ENCODE measurements at regions not wholly inside any gene's neighbourhood (a gene's known extent, or its start where the extent isn't known, plus 50 kb on each side); places are given as distances from the start of the nearest gene placed in this dataset.

- BruUV-seq (replicated peaks), result no TSS peak
- no peak overlapping the region for H3K18ac ChIP-seq (ENCODE audit: low read depth, low read length)
- ChIA-PET CTCF (no interaction called here), POLR2A (ENCODE audit: unreplicated experiment) (no interaction called here)
- no peak overlapping the region for H4K5ac ChIP-seq (ENCODE audit: low read depth, low read length)
- no peak for ATAC-seq (ENCODE audit: low read depth)
- WGBS, 2 experiments (ENCODE audit: extremely low coverage in 2 of 2, insufficient read length in 1 of 2), result no CpG with 5 or more reads among the region's 3 CpGs
- no peaks in the 10 kb centered on the region; the same call in none of the 2 replicates for H3K27me3 ChIP-seq (ENCODE audit: control insufficient read depth, insufficient read depth, low read length)
- H3K36me3 ChIP-seq (ENCODE audit: control insufficient read depth, insufficient read depth, low read length), result no peaks in the 10 kb centered on the region
- H3K4me3 ChIP-seq (ENCODE audit: insufficient read depth, low read depth, low read length), result no peak overlapping the region
- dilution Hi-C loops (cut with HindIII; ENCODE audit: low sequenced_read_pairs, unreplicated experiment), result no loop called here
- H3K27ac ChIP-seq (ENCODE audit: insufficient read depth, low read length), result no peak overlapping the region
- no peaks in the 10 kb centered on the region for H3K9me3 ChIP-seq (ENCODE audit: control insufficient read depth, insufficient read depth, low read length)
- no peak overlapping the region for H3K56ac ChIP-seq (ENCODE audit: extremely low read depth, insufficient read depth, low read length)
- H3K79me1 ChIP-seq (ENCODE audit: low read depth in 1 of 2, low read length in 2 of 2), result no peaks in the 10 kb centered on the region
- H4K20me1 ChIP-seq (ENCODE audit: insufficient read depth, low read length), result no peaks in the 10 kb centered on the region
- H2BK20ac ChIP-seq (ENCODE audit: low read depth, low read length), result no peak overlapping the region
- no peak overlapping the region for H3K14ac ChIP-seq (replicated peaks; ENCODE audit: low read depth, low read length)
- H3K23ac ChIP-seq (ENCODE audit: low read depth, low read length), result no peak overlapping the region
- no peaks in the 10 kb centered on the region for H3K9me1 ChIP-seq (ENCODE audit: insufficient read depth, low read length)
- TF ChIP-seq RAD21 (IDR thresholded peaks at IDR 0.05; ENCODE audit: low read length) (no peak), SMC3 (IDR thresholded peaks at IDR 0.05; ENCODE audit: low read depth, low read length) (no peak), NFE2L2 (IDR thresholded peaks at IDR 0.05; ENCODE audit: low read depth, low read length) (no peak), RFX5 (IDR thresholded peaks at IDR 0.05; ENCODE audit: low read depth, low read length) (no peak)
- intact Hi-C loops (cut with micrococcal nuclease), result no loop called here
- H2BK120ac ChIP-seq (ENCODE audit: low read depth, low read length), result no peak overlapping the region
- no peak overlapping the region for H3K4me2 ChIP-seq (ENCODE audit: low read depth, low read length)
- no peak overlapping the region for H3K4ac ChIP-seq (ENCODE audit: low read depth, low read length)
- H2BK15ac ChIP-seq (ENCODE audit: low read depth, low read length), result no peak overlapping the region
- no peak overlapping the region for H4K91ac ChIP-seq (ENCODE audit: insufficient read depth, low read depth, low read length)
- H3K9ac ChIP-seq (ENCODE audit: low read depth, low read length), result no peak overlapping the region
- H2AFZ ChIP-seq (replicated peaks; ENCODE audit: low read length, poor library complexity), result no peak overlapping the region
- in situ Hi-C loops (cut with MboI; ENCODE audit: low sequenced_read_pairs), result no loop called here
- H2AK9ac ChIP-seq (replicated peaks; ENCODE audit: low read depth, low read length, poor library complexity), result no peak overlapping the region
- DNase-seq, result no peak
- H3K4me1 ChIP-seq (ENCODE audit: control insufficient read depth, insufficient read depth, low read length), result peaks cover 4% of the 10 kb centered on the region; the same call in 1 of the 2 replicates
- no peak overlapping the region for H4K8ac ChIP-seq (ENCODE audit: low read depth in 2 of 2, low read length in 2 of 2)
- H2BK5ac ChIP-seq (ENCODE audit: low read depth, low read length, poor library complexity, severe bottlenecking), result no peak overlapping the region
- no peak overlapping the region for H2AK5ac ChIP-seq (ENCODE audit: low read depth, low read length)
Observed at GRCh38 chr4:41426539-41426938, 111.4 kb upstream of the LIMCH1 start.

Measured in IMR-90 (cell line).